ENCODE measurements at regions not wholly inside any gene's neighbourhood (a gene's known extent, or its start where the extent isn't known, plus 50 kb on each side); places are given as distances from the start of the nearest gene placed in this dataset.
A peak's percentile ranks its signal among the peaks of the same experiment; 100 is the strongest.

DNA sequence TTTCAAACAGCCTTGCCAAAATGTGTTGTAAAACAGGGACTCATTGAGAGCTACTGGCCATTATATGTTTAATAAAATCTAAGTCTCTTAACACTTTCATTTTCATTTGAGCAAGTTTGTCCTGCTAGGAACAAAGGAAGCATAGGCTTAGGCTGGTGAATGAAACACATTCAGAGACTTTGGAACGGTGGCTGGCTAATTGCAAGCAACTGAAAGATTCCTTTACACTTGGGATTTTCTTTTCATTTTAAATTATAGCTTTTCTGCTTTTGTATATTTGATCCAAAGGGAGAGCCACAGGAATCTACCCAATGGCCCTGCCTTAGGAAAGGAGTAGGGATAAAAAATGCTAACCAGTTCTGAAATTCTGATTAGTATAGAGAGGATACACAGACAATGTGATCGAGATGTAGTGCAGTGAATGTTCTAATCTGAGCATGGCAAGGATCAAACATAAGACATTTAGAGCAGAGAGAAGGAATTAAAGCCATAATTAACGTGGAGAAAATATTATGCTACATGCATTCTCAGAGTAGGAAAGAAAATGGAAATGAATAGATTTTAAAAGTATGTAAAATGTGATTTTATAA lies 911.4 kb upstream of the SLC39A10 start:
- Histone ChIP-seq H2AFZ (ENCODE audit: low read length) (peak overlapping the region; percentile 68), H3K4me2 (ENCODE audit: low read depth, low read length, poor library complexity, severe bottlenecking) (peak overlapping the region; percentile 29), H3K4me3 (ENCODE audit: low read length, poor library complexity, severe bottlenecking) (no peak overlapping the region), H3K27me3 (ENCODE audit: insufficient read depth, low read length, poor library complexity, severe bottlenecking) (no peaks in the 10 kb centered on the region), H3K36me3 (ENCODE audit: insufficient read depth, low read length) (no peaks in the 10 kb centered on the region), H3F3A (ENCODE audit: low read depth) (no peaks in the 10 kb centered on the region), H3K9me3 (ENCODE audit: insufficient read depth, low read depth, low read length) (no peaks in the 10 kb centered on the region), H3K9me2 (replicated peaks; ENCODE audit: low read depth, low read length) (no peaks in the 10 kb centered on the region), H3K4me1 (ENCODE audit: insufficient read depth, low read length, poor library complexity, severe bottlenecking) (no peaks in the 10 kb centered on the region), H3K79me2 (ENCODE audit: insufficient read depth, low read length) (no peaks in the 10 kb centered on the region), H4K20me1 (ENCODE audit: insufficient read depth, low read length, poor library complexity, severe bottlenecking) (no peaks in the 10 kb centered on the region), H3K9ac (ENCODE audit: low read depth, low read length, poor library complexity, severe bottlenecking) (no peak overlapping the region)
- TF ChIP-seq, protein P1, sequence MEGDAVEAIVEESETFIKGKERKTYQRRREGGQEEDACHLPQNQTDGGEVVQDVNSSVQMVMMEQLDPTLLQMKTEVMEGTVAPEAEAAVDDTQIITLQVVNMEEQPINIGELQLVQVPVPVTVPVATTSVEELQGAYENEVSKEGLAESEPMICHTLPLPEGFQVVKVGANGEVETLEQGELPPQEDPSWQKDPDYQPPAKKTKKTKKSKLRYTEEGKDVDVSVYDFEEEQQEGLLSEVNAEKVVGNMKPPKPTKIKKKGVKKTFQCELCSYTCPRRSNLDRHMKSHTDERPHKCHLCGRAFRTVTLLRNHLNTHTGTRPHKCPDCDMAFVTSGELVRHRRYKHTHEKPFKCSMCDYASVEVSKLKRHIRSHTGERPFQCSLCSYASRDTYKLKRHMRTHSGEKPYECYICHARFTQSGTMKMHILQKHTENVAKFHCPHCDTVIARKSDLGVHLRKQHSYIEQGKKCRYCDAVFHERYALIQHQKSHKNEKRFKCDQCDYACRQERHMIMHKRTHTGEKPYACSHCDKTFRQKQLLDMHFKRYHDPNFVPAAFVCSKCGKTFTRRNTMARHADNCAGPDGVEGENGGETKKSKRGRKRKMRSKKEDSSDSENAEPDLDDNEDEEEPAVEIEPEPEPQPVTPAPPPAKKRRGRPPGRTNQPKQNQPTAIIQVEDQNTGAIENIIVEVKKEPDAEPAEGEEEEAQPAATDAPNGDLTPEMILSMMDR (conservative IDR thresholded peaks at IDR 0.05; ENCODE audit: low read length), result no peak

- Histone ChIP-seq H3K9me3 (ENCODE audit: insufficient read depth, low read depth, low read length) (no peaks in the 10 kb centered on the region), H3K27me3 (ENCODE audit: insufficient read depth, low read length, poor library complexity, severe bottlenecking) (no peaks in the 10 kb centered on the region), H3K9me2 (replicated peaks; ENCODE audit: low read depth, low read length) (no peaks in the 10 kb centered on the region), H2AFZ (ENCODE audit: low read length) (no peak overlapping the region), H3K4me2 (ENCODE audit: low read depth, low read length, poor library complexity, severe bottlenecking) (no peak overlapping the region), H4K20me1 (ENCODE audit: insufficient read depth, low read length, poor library complexity, severe bottlenecking) (no peaks in the 10 kb centered on the region), H3K79me2 (ENCODE audit: insufficient read depth, low read length) (no peaks in the 10 kb centered on the region), H3K4me1 (ENCODE audit: insufficient read depth, low read length, poor library complexity, severe bottlenecking) (no peaks in the 10 kb centered on the region), H3F3A (ENCODE audit: low read depth) (no peaks in the 10 kb centered on the region), H3K36me3 (ENCODE audit: insufficient read depth, low read length) (no peaks in the 10 kb centered on the region), H3K4me3 (ENCODE audit: low read length, poor library complexity, severe bottlenecking) (no peak overlapping the region), H3K9ac (ENCODE audit: low read depth, low read length, poor library complexity, severe bottlenecking) (no peak overlapping the region)
- TF ChIP-seq, protein P1 (conservative IDR thresholded peaks at IDR 0.05; ENCODE audit: low read length), result no peak
- TF ChIP-seq EZH2phosphoT487 (IDR thresholded peaks at IDR 0.05; ENCODE audit: borderline replicate concordance), result no peak
These were observed 914.3 kb upstream of the SLC39A10 start for GRCh38 chr2:194742706-194743105.

DNA sequence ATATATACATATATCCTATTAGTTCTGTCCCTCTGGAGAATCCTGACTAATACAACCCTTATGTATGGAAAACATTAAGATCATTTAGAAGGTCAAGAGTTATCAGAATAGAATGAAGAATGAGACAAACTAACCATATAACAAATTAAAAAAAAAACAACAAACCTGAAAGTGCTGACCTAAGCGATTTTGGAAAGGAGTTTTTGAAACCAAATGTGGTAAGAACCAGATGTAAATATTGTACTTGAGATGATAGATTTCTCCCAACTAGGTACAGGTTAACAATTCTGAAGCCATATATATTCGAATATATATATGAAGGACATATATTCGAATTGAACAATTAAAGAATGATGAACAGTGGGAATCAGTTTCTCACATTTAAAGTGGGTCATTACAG lies 917.8 kb upstream of the SLC39A10 start:
- no peaks in the 10 kb centered on the region for H3K36me3 ChIP-seq (ENCODE audit: insufficient read depth, low read length)
- no peaks in the 10 kb centered on the region for H4K20me1 ChIP-seq (ENCODE audit: insufficient read depth, low read length, poor library complexity, severe bottlenecking)
- no peaks in the 10 kb centered on the region for H3F3A ChIP-seq (ENCODE audit: low read depth)
- H3K27me3 ChIP-seq (ENCODE audit: insufficient read depth, low read length, poor library complexity, severe bottlenecking), result no peaks in the 10 kb centered on the region
- H3K4me3 ChIP-seq (ENCODE audit: low read length, poor library complexity, severe bottlenecking), result no peak overlapping the region
- H3K79me2 ChIP-seq (ENCODE audit: insufficient read depth, low read length), result no peaks in the 10 kb centered on the region
- H2AFZ ChIP-seq (ENCODE audit: low read length), result no peak overlapping the region
- no peak overlapping the region for H3K4me2 ChIP-seq (ENCODE audit: low read depth, low read length, poor library complexity, severe bottlenecking)
- H3K9ac ChIP-seq (ENCODE audit: low read depth, low read length, poor library complexity, severe bottlenecking), result no peak overlapping the region
- TF ChIP-seq, protein P1 (conservative IDR thresholded peaks at IDR 0.05; ENCODE audit: low read length), result no peak
- no peak for TF ChIP-seq EZH2phosphoT487 (IDR thresholded peaks at IDR 0.05; ENCODE audit: borderline replicate concordance)
- H3K4me1 ChIP-seq (ENCODE audit: insufficient read depth, low read length, poor library complexity, severe bottlenecking), result no peaks in the 10 kb centered on the region
- no peaks in the 10 kb centered on the region for H3K9me3 ChIP-seq (ENCODE audit: insufficient read depth, low read depth, low read length)
- H3K9me2 ChIP-seq (replicated peaks; ENCODE audit: low read depth, low read length), result no peaks in the 10 kb centered on the region
